RWPE2 (cell line): ENCODE measurements at regions not wholly inside any gene's neighbourhood (a gene's known extent, or its start where the extent isn't known, plus 50 kb on each side); places are given as distances from the start of the nearest gene placed in this dataset.

Experiments
- ATAC-seq: fragments of 200-7000 bp; cut with Tn5 transposase; 3 replicates; pipeline ENCODE4 v1.9.1; 2021; ENCODE audit warnings: low read depth
- DNase-seq: peaks from one replicate; pipeline ENCODE4 v3.0.0-alpha.2; 2020; ENCODE audit warnings: low spot score
- H3K27ac ChIP-seq: fragments of 450-650 bp; 2 replicates; pipeline ENCODE4 v1.5.1; 2017; ENCODE audit warnings: mild to moderate bottlenecking; ENCODE audit not compliant: poor library complexity, severe bottlenecking
- H3K27me3 ChIP-seq: fragments of 250-450 bp; sonication (Bioruptor Pico); 2 replicates; pipeline ENCODE4 v1.5.1; 2021; ENCODE audit warnings: mild to moderate bottlenecking, moderate library complexity; ENCODE audit not compliant: insufficient read depth, poor library complexity, severe bottlenecking
- H3K36me3 ChIP-seq: fragments of 250-450 bp; sonication (Bioruptor Pico); 2 replicates; pipeline ENCODE4 v1.5.1; 2020; ENCODE audit warnings: low read depth, mild to moderate bottlenecking, moderate library complexity
- H3K4me1 ChIP-seq: fragments of 250-450 bp; sonication (Bioruptor Pico); 2 replicates; pipeline ENCODE4 v1.5.1; 2021; ENCODE audit warnings: mild to moderate bottlenecking, moderate library complexity; ENCODE audit not compliant: insufficient read depth, poor library complexity, severe bottlenecking
- H3K4me3 ChIP-seq: fragments of 250-450 bp; sonication (Bioruptor Pico); 2 replicates; pipeline ENCODE4 v1.5.1; 2021; ENCODE audit warnings: mild to moderate bottlenecking, moderate library complexity; ENCODE audit not compliant: severe bottlenecking
- H3K9me3 ChIP-seq: fragments of 250-450 bp; sonication (Bioruptor Pico); 2 replicates; pipeline ENCODE4 v1.5.1; 2021; ENCODE audit warnings: mild to moderate bottlenecking, moderate library complexity; ENCODE audit not compliant: severe bottlenecking
- CTCF ChIP-seq: fragments of 450-650 bp; IDR thresholded peaks from one replicate; pipeline ENCODE4 v1.5.1; 2017; ENCODE audit warnings: mild to moderate bottlenecking, moderate library complexity; ENCODE audit not compliant: poor library complexity, severe bottlenecking

- no peak for DNase-seq
- TF ChIP-seq CTCF, result no peak
- H3K9me3 ChIP-seq, result no peaks in the 10 kb centered on the region
- no peaks in the 10 kb centered on the region for H3K27me3 ChIP-seq
- H3K36me3 ChIP-seq, result no peaks in the 10 kb centered on the region
- H3K4me1 ChIP-seq, result no peaks in the 10 kb centered on the region
- no peak overlapping the region for H3K27ac ChIP-seq
- no peak overlapping the region for H3K4me3 ChIP-seq
- ATAC-seq, result no peak
These were observed 218.8 kb downstream of the SNCA start for GRCh38 chr4:89618151-89618550.

GRCh38 chr4:89617317-89617716 is 219.6 kb downstream of the SNCA start:
- ATAC-seq (no peak), DNase-seq (no peak)
- Histone ChIP-seq H3K27ac (no peak overlapping the region), H3K4me3 (no peak overlapping the region), H3K4me1 (no peaks in the 10 kb centered on the region), H3K9me3 (no peaks in the 10 kb centered on the region), H3K27me3 (no peaks in the 10 kb centered on the region), H3K36me3 (no peaks in the 10 kb centered on the region)
- TF ChIP-seq CTCF, result no peak

GRCh38 chr4:89616382-89616781 is 220.6 kb downstream of the SNCA start:
- DNase-seq, result no peak

GRCh38 chr4:89615051-89615450 is 221.9 kb downstream of the SNCA start:
- ATAC-seq, result no peak
- no peak for DNase-seq
- Histone ChIP-seq H3K27ac (no peak overlapping the region), H3K4me1 (no peaks in the 10 kb centered on the region), H3K27me3 (no peaks in the 10 kb centered on the region), H3K4me3 (no peak overlapping the region), H3K9me3 (no peaks in the 10 kb centered on the region), H3K36me3 (no peaks in the 10 kb centered on the region)
- no peak for TF ChIP-seq CTCF

More at GRCh38 chr4:89616382-89616781, 220.6 kb downstream of the SNCA start:
- Histone ChIP-seq H3K27ac (no peak overlapping the region), H3K27me3 (no peaks in the 10 kb centered on the region), H3K9me3 (no peaks in the 10 kb centered on the region), H3K4me1 (no peaks in the 10 kb centered on the region), H3K36me3 (no peaks in the 10 kb centered on the region), H3K4me3 (no peak overlapping the region)
- ATAC-seq, result no peak; the same call in 2 of the 3 replicates
- no peak for TF ChIP-seq CTCF

- no peak for TF ChIP-seq CTCF
- no peak for ATAC-seq
These were observed 222.8 kb downstream of the SNCA start for GRCh38 chr4:89614155-89614554.

More at GRCh38 chr4:89614155-89614554, 222.8 kb downstream of the SNCA start:
- no peak for DNase-seq
- H3K9me3 ChIP-seq, result no peaks in the 10 kb centered on the region
- H3K36me3 ChIP-seq, result no peaks in the 10 kb centered on the region
- H3K4me3 ChIP-seq, result no peak overlapping the region
- H3K4me1 ChIP-seq, result no peaks in the 10 kb centered on the region
- no peak overlapping the region for H3K27ac ChIP-seq
- H3K27me3 ChIP-seq, result no peaks in the 10 kb centered on the region
